Heart left ventricle (tissue), 13 donors: ENCODE measurements at regions not wholly inside any gene's neighbourhood (a gene's known extent, or its start where the extent isn't known, plus 50 kb on each side); places are given as distances from the start of the nearest gene placed in this dataset.

Experiments
- POLR2A ChIP-seq, 2 donors: fragments of 450-650 bp; IDR thresholded peaks; one replicate each; pipeline ENCODE4 v1.6.1; 2017; ENCODE audit warnings: antibody characterized with exemption in 2 of 2, mild to moderate bottlenecking in 2 of 2, moderate library complexity in 2 of 2
- TF ChIP-seq, protein P1 (sequence below), 12 donors: fragments of 200-600 bp; sonication (generic) in 4 of 12; IDR thresholded peaks; one replicate each; pipeline versions ENCODE4 v1.5.0 to v1.8.0; 2018 to 2022; ENCODE audit warnings: antibody characterized with exemption in 12 of 12, mild to moderate bottlenecking in 5 of 12
- donor health status: ischemic (EF 13 %, LVEDD 7.1; RV severe dilation, severe dysfunction).
- donor health status: DM: no; HTN: yes; CAD: no.
- donor health status: DM: no; HTN: no; CAD: no.
- donor health status: ischemic (EF 25% LVEDD 6.9; RV normal size, moderate dysfunction).
- donor health status: ischemic (EF 25% LVEDD 5.7; RV mildly dilated, moderate dysfunction).
- donor health status: ischemic (EF 35%, LVEDD 5.7; RV mildly dilated, moderate dysfunction).
- donor health status: nonischemic (EF 11% LVEDD 7.7; RV severe dilation, severe dysfunction).
- donor health status: DM: yes; HTN: yes; CAD: no.
- donor health status: PGD.
- donor health status: ischemic (EF 29% LVEDD 5.4; RV normal size, mild dysfunction).
- donor health status: nonischemic (EF 23%, LVEDD 6.1; RV moderate dilation, normal function).

DNA sequence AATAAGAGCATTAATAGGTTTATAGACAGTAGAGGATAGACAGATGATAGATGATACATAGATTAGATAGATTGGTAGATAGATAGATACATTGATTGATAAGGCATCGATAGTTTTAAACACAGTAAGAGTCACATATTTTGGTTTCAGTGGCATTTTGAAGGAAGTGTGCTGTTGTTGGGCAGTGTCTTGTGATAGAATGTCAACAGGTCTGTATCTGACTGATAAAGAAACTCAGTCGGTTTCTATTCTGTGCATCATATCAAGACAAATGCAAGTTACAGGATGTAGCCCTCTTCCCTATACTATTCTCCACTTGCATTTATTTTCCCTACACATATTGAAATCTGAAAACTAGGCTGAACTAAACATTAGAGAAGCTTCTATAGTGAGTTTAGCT lies 1229.0 kb upstream of the ZEB2 start:
- TF ChIP-seq, protein P1, sequence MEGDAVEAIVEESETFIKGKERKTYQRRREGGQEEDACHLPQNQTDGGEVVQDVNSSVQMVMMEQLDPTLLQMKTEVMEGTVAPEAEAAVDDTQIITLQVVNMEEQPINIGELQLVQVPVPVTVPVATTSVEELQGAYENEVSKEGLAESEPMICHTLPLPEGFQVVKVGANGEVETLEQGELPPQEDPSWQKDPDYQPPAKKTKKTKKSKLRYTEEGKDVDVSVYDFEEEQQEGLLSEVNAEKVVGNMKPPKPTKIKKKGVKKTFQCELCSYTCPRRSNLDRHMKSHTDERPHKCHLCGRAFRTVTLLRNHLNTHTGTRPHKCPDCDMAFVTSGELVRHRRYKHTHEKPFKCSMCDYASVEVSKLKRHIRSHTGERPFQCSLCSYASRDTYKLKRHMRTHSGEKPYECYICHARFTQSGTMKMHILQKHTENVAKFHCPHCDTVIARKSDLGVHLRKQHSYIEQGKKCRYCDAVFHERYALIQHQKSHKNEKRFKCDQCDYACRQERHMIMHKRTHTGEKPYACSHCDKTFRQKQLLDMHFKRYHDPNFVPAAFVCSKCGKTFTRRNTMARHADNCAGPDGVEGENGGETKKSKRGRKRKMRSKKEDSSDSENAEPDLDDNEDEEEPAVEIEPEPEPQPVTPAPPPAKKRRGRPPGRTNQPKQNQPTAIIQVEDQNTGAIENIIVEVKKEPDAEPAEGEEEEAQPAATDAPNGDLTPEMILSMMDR (IDR thresholded peaks at IDR 0.05): no peak
- no peak for TF ChIP-seq POLR2A (IDR thresholded peaks at IDR 0.05)
